EL (cell line): ENCODE measurements at regions not wholly inside any gene's neighbourhood (a gene's known extent, or its start where the extent isn't known, plus 50 kb on each side); places are given as distances from the start of the nearest gene placed in this dataset.
A peak's percentile ranks its signal among the peaks of the same experiment; 100 is the strongest.

Experiments used
- DNase-seq: peaks from one replicate; pipeline ENCODE4 v3.0.0-alpha.2; 2016

DNA sequence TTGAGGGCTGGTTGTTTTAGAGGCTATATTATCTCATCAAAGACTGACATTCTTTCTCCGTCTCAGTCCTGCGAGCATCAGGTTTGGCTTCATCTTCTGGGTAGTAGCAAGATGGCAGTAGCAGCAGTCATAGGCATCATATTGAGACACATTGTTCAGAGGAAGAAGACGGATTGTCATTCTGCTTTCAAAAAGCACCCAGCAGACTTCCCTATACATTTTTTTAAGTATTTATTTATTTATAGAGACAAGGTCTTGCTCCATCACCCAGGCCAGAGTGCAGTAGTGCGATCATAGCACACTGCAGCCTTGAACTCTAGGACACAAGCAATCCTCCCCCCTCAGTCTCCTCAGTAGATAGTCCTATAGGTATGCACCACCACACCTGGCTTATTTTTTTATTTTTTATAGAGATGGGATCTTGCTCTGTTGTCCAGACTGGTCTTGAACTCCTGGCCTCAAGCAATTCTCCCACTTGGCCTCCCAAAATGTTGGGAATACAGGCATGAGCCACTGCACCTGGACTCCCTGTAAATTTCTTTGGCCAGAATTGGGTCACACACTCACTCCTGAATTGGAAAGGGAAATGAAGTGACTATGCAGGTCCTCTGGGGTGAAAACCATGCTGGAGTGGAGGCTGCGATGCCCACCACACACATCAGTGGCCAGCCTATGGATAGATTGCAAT, 125.4 kb downstream of the SLC38A6 start:
- no peak for DNase-seq

DNA sequence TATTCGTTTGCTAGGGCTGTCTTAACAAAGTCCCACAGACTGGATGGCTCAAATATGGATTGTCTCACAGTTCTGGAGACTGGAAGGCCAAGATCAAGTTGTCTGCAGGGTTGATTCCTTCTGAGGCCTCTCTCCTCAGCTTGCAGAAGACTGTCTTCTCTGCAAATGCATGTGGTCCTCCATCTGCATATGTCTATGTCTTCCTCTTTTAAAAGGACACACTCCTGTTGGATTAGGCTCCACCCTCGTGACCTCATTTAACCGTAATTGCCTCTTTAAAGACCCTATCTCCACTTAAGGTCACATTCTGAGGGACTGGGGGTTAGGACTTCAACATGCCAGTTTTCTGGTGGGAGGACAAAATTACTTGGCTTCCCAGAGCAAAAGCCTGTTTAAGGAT, 123.3 kb downstream of the SLC38A6 start:
- DNase-seq, result no peak

DNA sequence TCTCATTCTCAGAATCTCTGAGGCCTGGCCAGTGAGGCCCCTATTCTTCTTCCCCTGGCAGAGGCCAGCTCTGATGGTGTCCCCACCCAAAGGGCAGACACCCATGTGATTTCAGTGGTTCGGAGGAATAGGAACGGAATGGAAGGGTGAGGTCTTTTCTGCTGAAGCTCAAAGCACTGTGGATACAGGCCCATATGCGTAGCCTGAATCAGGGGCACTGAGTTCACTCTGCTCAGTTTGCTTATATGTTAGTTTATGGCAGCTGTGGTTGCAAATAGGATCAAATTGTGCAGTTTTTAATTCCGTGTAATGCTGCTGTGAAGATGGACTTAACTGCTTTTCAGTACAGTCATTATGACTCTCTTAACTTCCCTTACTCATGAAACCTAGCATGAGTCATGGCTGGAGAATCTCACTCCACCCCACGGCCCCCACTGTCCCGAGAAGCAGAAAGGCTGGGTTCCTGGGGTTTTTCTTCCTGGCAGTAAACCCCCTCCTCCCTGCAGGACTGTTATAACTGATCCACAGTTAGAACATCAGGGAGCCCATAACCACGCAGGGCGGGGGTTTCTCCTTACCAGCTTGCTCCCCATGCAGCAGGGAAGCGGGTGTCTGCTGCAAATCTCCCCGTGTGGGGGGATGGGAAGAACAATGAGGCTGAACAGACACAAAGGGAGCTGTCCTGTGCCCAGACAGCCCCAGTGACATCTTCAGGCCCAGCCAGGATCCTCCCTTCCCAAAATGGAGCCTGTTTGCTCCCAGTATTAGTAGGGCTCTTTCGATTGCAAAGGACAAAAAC, 122.7 kb downstream of the SLC38A6 start:
- DNase-seq, result peak; percentile 98

DNA sequence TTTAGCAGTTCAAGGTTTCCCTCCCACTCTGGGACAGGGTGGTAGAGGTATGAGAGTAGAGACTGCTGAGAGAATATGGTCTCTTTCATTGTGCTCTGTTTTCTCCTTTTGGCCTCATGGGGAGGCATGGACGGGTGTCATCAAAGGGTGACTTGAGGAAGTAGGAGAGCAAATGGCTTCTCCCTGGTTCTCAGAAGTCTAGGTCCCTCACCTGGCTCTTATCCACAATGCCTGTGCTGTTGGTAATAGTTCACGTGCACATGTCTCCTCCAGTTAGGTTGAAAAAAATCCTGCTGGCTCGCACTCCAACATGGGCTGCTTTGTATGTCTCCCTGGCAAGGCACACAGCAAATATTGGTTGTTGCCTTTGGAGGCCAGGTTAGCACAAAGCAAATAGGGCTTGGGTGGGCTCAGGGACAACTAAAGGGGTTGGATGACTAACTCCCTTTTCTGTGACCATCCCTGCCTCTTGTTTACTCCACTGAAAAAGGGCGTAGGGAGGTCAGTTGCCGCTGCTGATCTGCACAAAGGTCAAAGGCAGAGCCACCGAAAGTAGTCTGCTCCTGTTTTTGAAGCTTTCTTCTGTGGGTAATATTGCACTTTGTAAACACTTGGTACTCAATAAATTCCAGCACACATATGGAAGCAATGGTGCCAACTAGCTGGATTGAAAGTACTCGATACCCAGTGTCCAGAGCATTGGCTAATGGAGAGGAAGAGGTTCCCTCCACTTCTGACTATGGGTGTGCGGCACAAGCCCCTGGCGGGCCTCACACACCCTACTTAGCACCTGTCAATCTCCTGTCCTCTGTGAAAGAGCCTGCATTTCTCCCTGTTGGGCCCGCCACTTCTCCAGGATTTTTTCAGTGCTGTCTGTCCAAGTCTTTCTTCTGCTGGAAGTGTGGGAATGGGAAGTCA, 121.8 kb downstream of the SLC38A6 start:
- no peak for DNase-seq
